Activated T-cell treated with anti-CD3 and anti-CD28 coated beads, Interleukin-2, amount 50 U/mL, for 72 hours (primary cell): ENCODE measurements at regions not wholly inside any gene's neighbourhood (a gene's known extent, or its start where the extent isn't known, plus 50 kb on each side); places are given as distances from the start of the nearest gene placed in this dataset.

Source experiments
- ATAC-seq, 2 donors: fragments of 150-1000 bp; cut with Tn5 transposase; replicated peaks in 1 of 2; 2 replicates each; pipeline ENCODE4 v1.10.0; 2021; ENCODE audit warnings: moderate library complexity in 2 of 2, mild to moderate bottlenecking in 1 of 2
- DNase-seq, 2 donors: peaks; one replicate each; pipeline ENCODE4 v3.0.0; 2021 to 2022; ENCODE audit warnings: mixed read lengths in 1 of 2
- H3K27ac Mint-ChIP-seq: one replicate; pipeline ENCODE4 v1.8.0; 2022; ENCODE audit warnings: mild to moderate bottlenecking, moderate library complexity, mixed read lengths
- H3K27me3 Mint-ChIP-seq: one replicate; pipeline ENCODE4 v1.8.0; 2022; ENCODE audit warnings: low read depth, mixed read lengths
- H3K36me3 Mint-ChIP-seq, 2 donors: one replicate each; pipeline ENCODE4 v1.8.0; 2022; ENCODE audit warnings: mixed read lengths in 2 of 2, mild to moderate bottlenecking in 1 of 2; ENCODE audit not compliant: insufficient read depth in 2 of 2
- H3K4me1 Mint-ChIP-seq: one replicate; pipeline ENCODE4 v1.8.0; 2022; ENCODE audit warnings: low read depth, mixed read lengths
- H3K4me3 Mint-ChIP-seq, 2 donors: one replicate each; pipeline ENCODE4 v1.8.0; 2022; ENCODE audit warnings: mild to moderate bottlenecking in 2 of 2, mixed read lengths in 2 of 2, moderate library complexity in 2 of 2
- H3K9me3 Mint-ChIP-seq, 2 donors: one replicate each; pipeline ENCODE4 v1.8.0; 2022; ENCODE audit warnings: mixed read lengths in 2 of 2

- H3K4me3 Mint-ChIP-seq, result no peak overlapping the region
- no peak for DNase-seq
- H3K4me1 Mint-ChIP-seq, result no peaks in the 10 kb centered on the region
- H3K9me3 Mint-ChIP-seq, result peaks cover 2 to 10% of the 10 kb centered on the region in 2 donors
- no peaks in the 10 kb centered on the region for H3K36me3 Mint-ChIP-seq
- ATAC-seq, result no peak
- H3K27me3 Mint-ChIP-seq, result no peaks in the 10 kb centered on the region
- no peak overlapping the region for H3K27ac Mint-ChIP-seq
Observed at GRCh38 chr17:71325886-71326285, 794.9 kb upstream of the SOX9 start.

DNA sequence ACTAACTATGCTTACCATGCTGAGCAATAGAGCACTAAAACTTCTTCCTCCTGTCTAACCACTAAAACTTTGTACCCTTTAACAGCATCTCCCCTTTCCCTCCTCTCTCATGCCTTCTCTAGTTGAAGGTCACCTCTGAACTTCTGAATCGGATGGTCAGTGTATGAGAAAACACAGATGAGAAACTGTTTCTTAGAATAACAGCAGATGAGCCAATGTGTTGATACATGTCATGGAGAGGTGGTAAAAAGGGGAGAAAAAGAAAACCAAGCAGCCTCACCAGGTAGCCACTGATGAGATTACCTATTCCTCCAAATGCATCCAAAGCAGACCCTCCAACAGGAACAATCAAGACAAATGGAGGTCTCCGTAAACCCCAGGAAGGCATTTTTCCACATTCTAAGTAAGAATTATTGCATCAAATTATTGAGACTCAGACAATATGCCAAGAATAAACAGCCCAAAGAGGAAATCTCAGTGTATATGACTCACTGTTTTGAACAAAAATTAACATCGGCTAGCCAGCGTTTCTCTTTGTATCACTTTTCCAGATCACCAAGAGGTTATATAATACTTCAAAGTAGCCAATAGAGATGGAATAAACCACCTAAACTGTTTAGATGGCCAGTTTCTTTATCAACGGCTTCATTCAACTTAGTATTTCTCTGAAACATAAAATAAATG, 793.3 kb upstream of the SOX9 start:
- DNase-seq (no peak), ATAC-seq (no peak)
- H3K27ac Mint-ChIP-seq, result no peak overlapping the region
- H3K9me3 Mint-ChIP-seq, result peaks cover 2 to 6% of the 10 kb centered on the region in 2 donors
- H3K4me1 Mint-ChIP-seq, result no peaks in the 10 kb centered on the region
- H3K36me3 Mint-ChIP-seq, result no peaks in the 10 kb centered on the region
- H3K27me3 Mint-ChIP-seq, result no peaks in the 10 kb centered on the region
- no peak overlapping the region for H3K4me3 Mint-ChIP-seq

DNA sequence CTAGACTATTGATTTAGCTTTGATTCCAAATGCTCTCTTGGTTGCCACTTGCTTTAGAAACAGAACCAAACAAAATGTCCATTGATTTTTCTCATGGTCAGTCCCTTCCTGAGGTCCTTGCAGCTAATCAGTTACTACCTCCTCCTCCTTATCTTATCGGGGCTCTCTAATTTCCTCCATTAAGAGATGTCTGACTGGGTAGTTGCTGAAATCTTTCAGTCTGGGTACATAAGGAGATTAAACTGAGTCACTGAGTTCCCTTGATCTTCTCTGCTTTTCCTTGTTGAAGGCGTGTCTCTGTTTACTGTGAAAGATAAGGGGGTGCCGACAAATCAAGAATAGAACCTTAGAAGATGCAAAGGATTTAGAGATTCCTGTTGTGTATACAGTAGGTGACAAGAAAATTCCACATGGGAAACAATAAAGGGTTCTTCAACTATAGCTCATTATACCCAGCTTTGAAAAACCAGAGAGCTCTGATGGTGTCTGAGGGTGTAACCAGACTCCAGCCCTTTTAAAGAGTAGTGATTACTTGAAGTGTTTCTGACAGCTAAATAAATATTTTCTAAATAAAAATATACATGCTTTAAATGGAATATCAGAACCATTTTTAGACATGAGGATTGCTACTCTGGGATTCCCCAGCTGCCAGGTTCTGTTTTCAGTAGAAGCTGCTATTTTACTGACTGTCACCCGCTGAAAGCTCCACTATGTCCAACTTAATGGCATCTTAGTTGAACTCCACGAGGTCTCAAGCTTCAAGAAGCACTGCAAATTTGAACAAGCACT, 791.3 kb upstream of the SOX9 start:
- no peak for ATAC-seq
- peaks cover 2 to 8% of the 10 kb centered on the region in 2 donors for H3K9me3 Mint-ChIP-seq
- no peaks in the 10 kb centered on the region for H3K4me1 Mint-ChIP-seq

DNA sequence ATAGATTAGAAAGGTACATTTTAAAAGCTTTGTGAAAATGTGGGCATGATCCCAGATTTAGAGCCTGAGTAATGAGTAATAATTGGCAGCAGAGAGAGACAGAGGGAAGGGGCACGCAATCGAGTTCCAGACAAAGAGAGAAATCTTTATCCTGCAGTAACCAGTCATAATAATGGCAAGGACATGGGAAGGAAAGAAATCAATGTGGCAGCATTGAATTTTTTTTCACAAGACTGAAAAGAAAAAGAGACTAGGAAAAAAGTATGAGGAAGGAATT, 790.8 kb upstream of the SOX9 start:
- DNase-seq (no peak), ATAC-seq (no peak)
- no peaks in the 10 kb centered on the region for H3K4me1 Mint-ChIP-seq
- no peak overlapping the region for H3K4me3 Mint-ChIP-seq
- H3K27me3 Mint-ChIP-seq, result no peaks in the 10 kb centered on the region
- H3K36me3 Mint-ChIP-seq, result no peaks in the 10 kb centered on the region
- H3K27ac Mint-ChIP-seq, result no peak overlapping the region
- H3K9me3 Mint-ChIP-seq, result peaks cover 2 to 8% of the 10 kb centered on the region in 2 donors

More for the DNA sequence above, 791.3 kb upstream of the SOX9 start:
- Mint-ChIP-seq H3K27ac (no peak overlapping the region), H3K36me3 (no peaks in the 10 kb centered on the region), H3K4me3 (no peak overlapping the region), H3K27me3 (no peaks in the 10 kb centered on the region)
- no peak for DNase-seq

DNA sequence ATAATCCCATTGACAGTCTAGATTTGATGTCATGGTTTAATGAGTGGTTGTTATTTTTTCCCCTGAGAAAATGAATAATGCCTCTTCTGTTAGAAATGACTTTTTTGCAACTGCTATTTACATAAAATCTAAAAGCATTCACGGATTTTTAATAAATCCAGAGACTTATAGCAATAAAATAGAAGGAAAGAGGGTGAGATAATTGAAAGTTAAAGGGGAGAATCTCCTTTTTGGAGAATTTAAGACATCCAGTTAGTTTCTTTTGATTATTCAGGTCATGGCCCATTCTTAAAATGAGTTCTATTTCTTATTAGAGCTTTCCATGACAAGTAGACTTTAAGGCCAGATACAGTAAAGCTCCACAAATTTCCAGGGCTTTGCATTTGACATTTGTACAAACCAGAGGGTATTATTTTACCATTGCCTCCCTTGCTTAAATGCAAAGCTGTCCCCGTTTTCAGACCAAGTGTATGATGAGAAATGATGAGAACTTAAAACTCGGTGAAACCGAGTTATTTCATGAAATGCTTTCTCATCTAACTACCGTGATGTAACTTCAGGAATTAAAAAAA, 789.0 kb upstream of the SOX9 start:
- no peaks in the 10 kb centered on the region for H3K4me1 Mint-ChIP-seq

DNA sequence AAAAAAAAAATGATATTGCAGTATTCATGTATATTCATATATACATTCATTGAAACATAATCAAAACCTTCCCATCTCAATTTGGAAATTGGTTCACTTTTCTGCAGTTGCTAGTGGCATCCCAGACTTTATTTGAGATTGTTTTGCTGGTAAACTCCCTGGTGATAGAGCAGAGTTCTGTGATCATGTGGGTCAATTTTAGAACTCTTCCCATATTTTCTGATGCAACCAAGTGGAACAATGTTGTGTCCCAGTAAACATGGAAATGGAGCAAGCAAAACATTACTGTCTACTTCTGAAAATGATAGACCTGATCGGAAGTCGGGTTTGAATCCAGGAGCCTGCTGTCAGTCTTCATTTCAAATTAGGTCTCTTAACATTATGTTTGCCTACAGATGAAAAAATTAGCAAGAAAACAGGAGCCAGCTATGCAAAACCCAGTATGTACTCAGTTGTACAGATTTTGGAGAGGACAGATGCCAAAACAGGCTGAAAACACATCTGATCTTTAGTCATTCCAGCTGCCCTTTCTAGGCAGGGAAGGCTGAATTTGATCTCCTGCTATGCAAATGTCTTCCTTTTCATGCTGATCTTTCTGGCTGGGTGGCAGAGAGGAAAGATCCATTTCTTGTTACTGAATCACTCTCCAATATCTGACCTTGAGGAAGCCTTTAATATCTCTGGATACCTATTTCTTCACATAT, 786.6 kb upstream of the SOX9 start:
- H3K4me3 Mint-ChIP-seq, result no peak overlapping the region
- no peaks in the 10 kb centered on the region for H3K36me3 Mint-ChIP-seq
- ATAC-seq (no peak), DNase-seq (no peak)
- no peak overlapping the region for H3K27ac Mint-ChIP-seq
- peaks cover 1 to 2% of the 10 kb centered on the region in 2 donors for H3K9me3 Mint-ChIP-seq
- no peaks in the 10 kb centered on the region for H3K4me1 Mint-ChIP-seq
- no peaks in the 10 kb centered on the region for H3K27me3 Mint-ChIP-seq

More for the DNA sequence above, 789.0 kb upstream of the SOX9 start:
- Mint-ChIP-seq H3K4me3 (no peak overlapping the region), H3K36me3 (no peaks in the 10 kb centered on the region), H3K9me3 (peaks cover 2 to 6% of the 10 kb centered on the region in 2 donors), H3K27ac (no peak overlapping the region), H3K27me3 (no peaks in the 10 kb centered on the region)
- DNase-seq (no peak), ATAC-seq (no peak)

DNA sequence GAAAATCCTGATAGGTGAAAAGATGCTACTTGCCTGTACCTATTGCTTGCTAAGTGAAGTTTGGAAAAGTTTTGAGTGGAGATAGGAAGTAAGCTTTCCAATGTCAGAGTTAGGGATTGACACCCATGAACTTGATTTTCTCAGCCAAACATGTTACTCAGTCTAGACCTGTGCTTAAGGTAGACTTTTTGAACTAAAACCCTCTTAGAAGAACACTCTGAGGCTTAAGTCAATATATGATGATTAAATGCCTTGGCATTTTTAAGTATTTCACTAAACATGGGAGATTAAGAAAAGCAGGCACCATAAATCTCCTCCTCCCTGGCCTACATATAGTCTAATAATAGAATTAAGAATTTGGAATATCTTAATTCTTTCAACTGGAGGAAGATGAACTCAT, 785.6 kb upstream of the SOX9 start:
- Mint-ChIP-seq H3K27ac (no peak overlapping the region), H3K36me3 (no peaks in the 10 kb centered on the region), H3K4me3 (no peak overlapping the region), H3K27me3 (no peaks in the 10 kb centered on the region), H3K9me3 (peaks cover 0 to 1% of the 10 kb centered on the region in 2 donors), H3K4me1 (no peaks in the 10 kb centered on the region)
- DNase-seq (no peak), ATAC-seq (no peak)

DNA sequence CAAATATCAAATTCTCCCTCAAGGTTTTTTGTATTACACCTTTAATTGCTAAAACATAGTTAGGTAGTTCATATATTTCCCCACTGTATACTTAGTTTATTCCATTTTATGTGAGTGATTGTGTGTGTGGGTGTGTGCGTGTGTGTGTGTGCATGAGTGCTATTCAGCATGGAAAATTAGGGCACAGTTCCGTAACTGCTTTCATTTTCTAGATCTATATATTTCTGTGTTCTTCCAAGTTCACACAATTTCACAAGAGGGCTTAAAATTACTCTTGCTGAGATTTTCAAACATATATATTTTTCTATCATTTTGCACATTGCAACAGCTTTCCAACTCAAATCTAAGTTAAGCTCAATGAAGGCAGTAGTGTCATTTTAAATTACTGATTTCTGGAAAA, 782.9 kb upstream of the SOX9 start:
- no peak overlapping the region for H3K27ac Mint-ChIP-seq
- H3K4me1 Mint-ChIP-seq, result no peaks in the 10 kb centered on the region
- DNase-seq, result no peak
- no peaks in the 10 kb centered on the region for H3K27me3 Mint-ChIP-seq
- H3K9me3 Mint-ChIP-seq, result peaks cover 0 to 3% of the 10 kb centered on the region in 2 donors
- H3K4me3 Mint-ChIP-seq, result no peak overlapping the region
- ATAC-seq, result no peak
- no peaks in the 10 kb centered on the region for H3K36me3 Mint-ChIP-seq

GRCh38 chr17:71338396-71338795, 782.4 kb upstream of the SOX9 start:
- Mint-ChIP-seq H3K36me3 (no peaks in the 10 kb centered on the region), H3K27ac (no peak overlapping the region), H3K4me3 (no peak overlapping the region), H3K4me1 (no peaks in the 10 kb centered on the region), H3K27me3 (no peaks in the 10 kb centered on the region), H3K9me3 (peaks cover 0 to 3% of the 10 kb centered on the region in 2 donors)
- DNase-seq (no peak), ATAC-seq (no peak)

DNA sequence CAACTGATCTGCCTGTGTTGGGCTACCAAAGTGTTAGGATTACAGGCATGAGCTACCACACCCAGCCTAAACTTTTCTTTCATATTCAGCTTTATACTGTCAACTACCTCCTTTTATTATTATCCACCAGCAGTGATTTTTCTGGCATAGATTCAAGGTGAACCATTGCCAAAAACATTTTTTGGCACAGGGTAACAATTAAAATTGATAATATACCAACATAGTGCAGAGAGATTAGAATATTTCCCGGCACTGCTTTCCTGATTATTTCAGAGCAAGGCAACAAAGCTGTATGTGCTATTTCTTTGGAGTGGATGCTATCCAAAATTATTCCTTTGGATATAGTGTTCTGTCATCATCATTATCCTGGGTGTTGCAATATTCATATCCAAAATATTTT, 781.6 kb upstream of the SOX9 start:
- ATAC-seq (no peak), DNase-seq (no peak)
- no peaks in the 10 kb centered on the region for H3K36me3 Mint-ChIP-seq
- H3K9me3 Mint-ChIP-seq, result peaks cover 0 to 3% of the 10 kb centered on the region in 2 donors
- H3K27me3 Mint-ChIP-seq, result no peaks in the 10 kb centered on the region
- no peak overlapping the region for H3K4me3 Mint-ChIP-seq
- H3K27ac Mint-ChIP-seq, result no peak overlapping the region
- no peaks in the 10 kb centered on the region for H3K4me1 Mint-ChIP-seq

DNA sequence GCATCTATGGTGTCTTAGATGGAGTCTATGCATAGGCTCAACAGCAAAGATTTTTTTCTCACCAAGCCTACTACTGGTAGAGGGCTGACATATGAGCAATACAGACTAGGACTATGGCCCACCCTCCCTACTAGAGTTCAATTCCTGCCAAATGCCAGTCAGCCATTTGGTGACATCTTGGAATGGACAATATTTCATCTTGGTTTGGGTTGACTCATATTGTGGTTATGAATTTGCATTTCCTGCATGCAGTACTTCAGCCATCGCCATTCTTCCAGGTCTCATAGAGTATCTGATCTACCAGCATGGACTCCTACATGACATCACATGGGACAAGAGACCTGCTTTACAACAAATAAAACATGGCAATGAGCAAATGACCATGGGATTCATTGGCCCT, 778.1 kb upstream of the SOX9 start:
- no peak for DNase-seq
- no peak for ATAC-seq
- H3K27ac Mint-ChIP-seq, result no peak overlapping the region
- H3K36me3 Mint-ChIP-seq, result no peaks in the 10 kb centered on the region
- no peak overlapping the region for H3K4me3 Mint-ChIP-seq
- H3K27me3 Mint-ChIP-seq, result no peaks in the 10 kb centered on the region
- no peaks in the 10 kb centered on the region for H3K4me1 Mint-ChIP-seq
- peaks cover 3% of the 10 kb centered on the region in 2 donors for H3K9me3 Mint-ChIP-seq

- ATAC-seq (no peak), DNase-seq (no peak)
- Mint-ChIP-seq H3K27me3 (no peaks in the 10 kb centered on the region), H3K4me1 (no peaks in the 10 kb centered on the region), H3K4me3 (no peak overlapping the region), H3K36me3 (no peaks in the 10 kb centered on the region), H3K27ac (no peak overlapping the region), H3K9me3 (peaks cover 5% of the 10 kb centered on the region in 2 donors)
Observed at GRCh38 chr17:71349908-71350600, 770.8 kb upstream of the SOX9 start.

DNA sequence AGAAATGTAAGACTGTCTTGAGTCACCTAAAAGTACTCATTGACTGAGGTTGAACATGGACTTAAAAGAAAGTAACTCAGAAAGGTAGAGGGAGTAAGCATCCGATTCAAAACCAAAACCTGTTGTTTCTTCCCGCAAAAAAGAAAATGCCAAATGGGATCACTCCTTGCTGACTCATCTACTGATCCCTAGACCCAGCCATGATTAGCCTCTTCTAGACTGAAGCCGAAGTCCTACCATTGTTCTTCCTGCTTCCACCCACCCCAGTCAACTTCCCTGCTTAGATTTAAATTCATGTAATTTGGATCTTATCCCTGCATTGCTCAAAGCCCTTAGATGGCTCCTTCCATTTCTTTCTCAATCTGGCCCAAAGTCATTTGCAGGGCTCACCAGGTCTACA, 760.5 kb upstream of the SOX9 start:
- Mint-ChIP-seq H3K27ac (no peak overlapping the region), H3K4me3 (no peak overlapping the region)

More for the DNA sequence above, 760.5 kb upstream of the SOX9 start:
- Mint-ChIP-seq H3K27me3 (no peaks in the 10 kb centered on the region), H3K9me3 (peaks cover 2 to 7% of the 10 kb centered on the region in 2 donors), H3K36me3 (no peaks in the 10 kb centered on the region), H3K4me1 (no peaks in the 10 kb centered on the region)
- DNase-seq (no peak), ATAC-seq (no peak)
